Thoracic aorta (tissue), 2 donors: ENCODE measurements at regions not wholly inside any gene's neighbourhood (a gene's known extent, or its start where the extent isn't known, plus 50 kb on each side); places are given as distances from the start of the nearest gene placed in this dataset.

Experiments
- ATAC-seq: fragments of 150-250 bp; one replicate; pipeline ENCODE4 v1.8.0; 2017; ENCODE audit warnings: low read depth; ENCODE audit not compliant: insufficient number of reproducible peaks, low FRiP score
- DNase-seq: peaks from one replicate; pipeline ENCODE4 v3.0.0-alpha.2; 2020; ENCODE audit warnings: low spot score
- H3K27ac ChIP-seq, 2 donors: fragments of 200-600 bp; sonication (generic); 1 replicate in 1 of 2; 2 replicates in 1 of 2; pipeline ENCODE4 v1.5.1; 2016; ENCODE audit warnings: mild to moderate bottlenecking in 2 of 2, moderate library complexity in 2 of 2
- H3K27me3 ChIP-seq: fragments of 200-600 bp; sonication (generic); replicated peaks from 2 replicates; pipeline ENCODE4 v1.6.0; 2016; ENCODE audit warnings: mild to moderate bottlenecking; ENCODE audit not compliant: insufficient read depth
- H3K36me3 ChIP-seq: fragments of 200-600 bp; sonication (generic); one replicate; pipeline ENCODE4 v1.5.1; 2016
- H3K4me1 ChIP-seq, 2 donors: fragments of 200-600 bp; sonication (generic); 1 replicate in 1 of 2; 2 replicates in 1 of 2; pipeline versions ENCODE4 v1.5.1 to v1.6.0; 2016; ENCODE audit warnings: low read depth in 2 of 2, mild to moderate bottlenecking in 1 of 2; ENCODE audit not compliant: control insufficient read depth in 1 of 2
- H3K4me3 ChIP-seq: fragments of 200-600 bp; sonication (generic); 2 replicates; pipeline ENCODE4 v1.5.1; 2016; ENCODE audit warnings: mild to moderate bottlenecking
- H3K9me3 ChIP-seq: fragments of 200-600 bp; sonication (generic); 2 replicates; pipeline ENCODE4 v1.5.1; 2016
- CTCF ChIP-seq: fragments of 200-600 bp; sonication (generic); IDR thresholded peaks from one replicate; pipeline ENCODE4 v1.5.1; 2019; ENCODE audit warnings: antibody characterized with exemption

DNA sequence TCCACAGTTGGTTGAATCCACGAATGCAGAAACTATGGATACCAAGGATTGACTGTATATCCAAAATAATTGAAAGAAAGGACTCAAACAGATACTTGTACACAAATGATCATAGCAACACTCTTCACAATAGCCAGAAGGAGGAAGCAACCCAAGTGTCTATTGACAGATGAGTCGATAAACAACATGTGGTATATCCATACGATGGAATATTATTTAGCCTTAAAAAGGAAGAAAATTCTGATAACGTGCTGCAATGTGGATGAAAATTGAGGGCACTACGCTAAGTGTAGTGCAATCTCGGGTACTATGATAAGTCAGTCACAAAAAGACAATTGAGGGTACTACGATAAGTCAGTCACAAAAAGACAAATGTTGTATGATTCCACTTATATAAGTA is 83.6 kb upstream of the CPEB4 start:
- Histone ChIP-seq H3K4me1 (no peaks in the 10 kb centered on the region), H3K27me3 (no peaks in the 10 kb centered on the region), H3K36me3 (no peaks in the 10 kb centered on the region), H3K9me3 (no peaks in the 10 kb centered on the region), H3K4me3 (no peak overlapping the region), H3K27ac (no peak overlapping the region)
- no peak for TF ChIP-seq CTCF
- DNase-seq (no peak), ATAC-seq (no peak)

GRCh38 chr5:173806270-173807035 is 81.7 kb upstream of the CPEB4 start:
- no peaks in the 10 kb centered on the region for H3K27me3 ChIP-seq
- TF ChIP-seq CTCF = no peak
- H3K4me1 ChIP-seq = no peaks in the 10 kb centered on the region
- H3K27ac ChIP-seq = no peak overlapping the region
- no peak overlapping the region for H3K4me3 ChIP-seq
- H3K36me3 ChIP-seq = no peaks in the 10 kb centered on the region
- no peaks in the 10 kb centered on the region for H3K9me3 ChIP-seq
- DNase-seq (no peak), ATAC-seq (no peak)

DNA sequence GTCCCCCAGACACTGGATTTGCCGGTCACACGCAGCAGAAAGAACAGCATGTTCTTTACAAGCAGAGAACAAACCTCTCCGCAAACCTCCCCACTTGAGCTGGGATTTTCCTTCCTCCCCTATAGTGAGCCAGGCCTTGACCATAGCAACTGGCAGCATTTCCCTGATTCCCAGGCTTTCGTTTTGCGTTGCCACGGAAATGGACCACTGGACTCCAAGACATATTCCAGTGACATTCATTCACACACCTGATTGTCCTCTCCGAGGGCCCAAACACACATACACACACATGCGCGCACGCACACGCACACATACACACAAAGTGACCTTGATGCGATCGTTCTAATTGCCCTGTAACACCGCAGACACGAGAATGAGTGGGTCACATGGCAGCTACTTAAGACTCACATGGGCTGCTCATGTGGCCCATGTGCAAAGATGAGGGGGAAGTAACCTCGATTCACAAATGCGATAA is 80.9 kb upstream of the CPEB4 start:
- H3K36me3 ChIP-seq = no peaks in the 10 kb centered on the region
- no peak for DNase-seq
- no peak for ATAC-seq

DNA sequence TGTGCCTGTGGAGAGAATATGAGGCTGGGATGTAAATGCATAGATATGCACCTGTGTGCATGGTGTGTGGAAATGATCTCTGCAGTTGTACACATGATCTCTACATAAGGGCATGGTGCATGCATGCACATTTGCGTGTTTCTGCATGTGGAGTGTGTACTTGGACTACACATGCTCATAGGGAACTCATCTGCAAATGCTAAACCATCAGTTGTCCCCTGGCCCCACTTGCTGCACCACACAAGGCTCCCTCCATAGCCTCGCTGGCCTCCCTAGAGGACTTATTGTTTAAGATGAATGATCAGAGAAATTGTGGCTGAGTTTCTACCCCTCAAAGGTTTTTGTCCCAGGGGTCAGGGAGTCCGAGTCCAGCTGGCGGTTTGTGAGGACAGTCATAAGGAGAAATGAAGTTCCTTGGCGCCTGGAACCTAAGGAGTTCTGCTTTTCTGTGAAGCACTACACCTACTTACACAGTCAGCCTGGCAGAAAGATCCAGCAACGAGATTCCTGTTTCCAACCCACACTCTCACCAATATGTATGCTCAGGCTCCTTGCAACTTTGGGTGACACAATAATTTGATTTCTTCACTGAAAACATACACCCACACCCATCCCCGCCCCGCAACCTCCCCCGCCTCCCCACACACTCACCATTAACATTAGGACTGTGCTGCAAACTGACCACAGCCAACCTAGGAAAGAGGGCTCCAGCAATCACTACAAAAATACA is 79.9 kb upstream of the CPEB4 start:
- TF ChIP-seq CTCF = no peak
- H3K4me1 ChIP-seq = no peaks in the 10 kb centered on the region
- no peak overlapping the region for H3K27ac ChIP-seq
- H3K36me3 ChIP-seq = no peaks in the 10 kb centered on the region
- ATAC-seq = no peak
- no peaks in the 10 kb centered on the region for H3K9me3 ChIP-seq
- no peak for DNase-seq
- no peaks in the 10 kb centered on the region for H3K27me3 ChIP-seq
- H3K4me3 ChIP-seq = no peak overlapping the region

More for the DNA sequence above, 80.9 kb upstream of the CPEB4 start:
- H3K4me3 ChIP-seq = no peak overlapping the region
- no peak for TF ChIP-seq CTCF
- no peaks in the 10 kb centered on the region for H3K4me1 ChIP-seq
- H3K27ac ChIP-seq = no peak overlapping the region
- H3K9me3 ChIP-seq = no peaks in the 10 kb centered on the region
- no peaks in the 10 kb centered on the region for H3K27me3 ChIP-seq

DNA sequence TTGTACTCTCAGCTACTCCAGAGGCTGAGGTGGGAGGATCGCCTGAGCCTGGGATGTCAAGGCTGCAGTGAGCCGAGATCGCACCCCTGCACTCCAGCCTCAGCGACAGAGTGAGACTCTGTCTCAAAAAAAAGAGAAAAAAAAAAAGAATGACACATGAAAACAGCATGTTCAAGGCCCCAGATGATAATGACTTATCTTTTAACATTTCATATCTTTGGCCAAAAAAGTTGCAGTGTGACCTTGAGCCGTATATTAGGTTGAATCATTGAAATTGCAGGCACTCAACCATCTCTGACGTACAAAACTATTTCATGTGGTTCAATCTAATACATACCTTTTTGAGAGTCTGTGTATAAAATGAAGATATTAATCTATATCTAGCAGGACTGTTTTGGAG is 79.1 kb upstream of the CPEB4 start:
- ATAC-seq (no peak), DNase-seq (no peak)
- H3K27ac ChIP-seq = no peak overlapping the region
- no peak for TF ChIP-seq CTCF
- H3K4me3 ChIP-seq = no peak overlapping the region
- no peaks in the 10 kb centered on the region for H3K9me3 ChIP-seq
- no peaks in the 10 kb centered on the region for H3K36me3 ChIP-seq
- H3K4me1 ChIP-seq = no peaks in the 10 kb centered on the region
- H3K27me3 ChIP-seq = no peaks in the 10 kb centered on the region
